SK-N-SH treated with all-trans-retinoic acid at 6 μM for 48 hours (cell line): ENCODE measurements at regions not wholly inside any gene's neighbourhood (a gene's known extent, or its start where the extent isn't known, plus 50 kb on each side); places are given as distances from the start of the nearest gene placed in this dataset.

Experiments
- ATAC-seq: fragments of 200-7000 bp; cut with Tn5 transposase; 3 replicates; pipeline ENCODE4 v1.9.1; 2020; ENCODE audit warnings: mild to moderate bottlenecking, moderate library complexity
- ARNTL ChIP-seq: fragments of 450-650 bp; formaldehyde crosslinking; IDR thresholded peaks from 2 replicates; pipeline ENCODE4 v1.5.0; 2020; ENCODE audit warnings: low read depth, mild to moderate bottlenecking, moderate library complexity, borderline replicate concordance
- CREB5 ChIP-seq: fragments of 250-450 bp; sonication (Bioruptor Pico); IDR thresholded peaks from 2 replicates; pipeline ENCODE4 v1.5.1; 2020; ENCODE audit warnings: low read depth, mild to moderate bottlenecking, moderate library complexity
- CSDC2 ChIP-seq: fragments of 250-450 bp; sonication (Bioruptor Pico); IDR thresholded peaks from 2 replicates; pipeline ENCODE4 v1.5.0; 2020; ENCODE audit warnings: mild to moderate bottlenecking, moderate library complexity
- CSRNP3 ChIP-seq: fragments of 250-450 bp; sonication (Bioruptor Pico); IDR thresholded peaks from 2 replicates; pipeline ENCODE4 v1.5.1; 2021; ENCODE audit warnings: mild to moderate bottlenecking, moderate library complexity
- ESRRG ChIP-seq: fragments of 250-450 bp; sonication (Bioruptor Pico); IDR thresholded peaks from 2 replicates; pipeline ENCODE4 v1.6.1; 2021; ENCODE audit warnings: mild to moderate bottlenecking
- GLIS3 ChIP-seq: fragments of 250-450 bp; sonication (Bioruptor Pico); IDR thresholded peaks from 2 replicates; pipeline ENCODE4 v1.5.0; 2020; ENCODE audit warnings: mild to moderate bottlenecking, moderate library complexity
- ISL1 ChIP-seq: fragments of 250-450 bp; sonication (Bioruptor Pico); IDR thresholded peaks from 2 replicates; pipeline ENCODE4 v2.1.2; 2022; ENCODE audit warnings: mild to moderate bottlenecking, moderate library complexity
- OSR1 ChIP-seq: fragments of 250-450 bp; sonication (Bioruptor Pico); IDR thresholded peaks from 2 replicates; pipeline ENCODE4 v1.8.0; 2022; ENCODE audit warnings: moderate library complexity, mild to moderate bottlenecking, inconsistent platforms
- PATZ1 ChIP-seq: fragments of 250-450 bp; sonication (Bioruptor Pico); IDR thresholded peaks from 2 replicates; pipeline ENCODE4 v1.8.0; 2020; ENCODE audit warnings: mild to moderate bottlenecking, moderate library complexity, borderline replicate concordance
- POU6F1 ChIP-seq: fragments of 250-450 bp; sonication (Bioruptor Pico); IDR thresholded peaks from 2 replicates; pipeline ENCODE4 v1.8.0; 2021; ENCODE audit warnings: low read depth, mild to moderate bottlenecking, moderate library complexity, borderline replicate concordance
- PPARA ChIP-seq: fragments of 250-450 bp; sonication (Bioruptor Pico); IDR thresholded peaks from 2 replicates; pipeline ENCODE4 v1.5.0; 2020; ENCODE audit warnings: mild to moderate bottlenecking, borderline replicate concordance
- RARB ChIP-seq: fragments of 250-450 bp; sonication (Bioruptor Pico); IDR thresholded peaks from 2 replicates; pipeline ENCODE4 v1.8.0; 2021; ENCODE audit warnings: mild to moderate bottlenecking, moderate library complexity
- TCF4 ChIP-seq: fragments of 250-450 bp; sonication (Bioruptor Pico); IDR thresholded peaks from 2 replicates; pipeline ENCODE4 v1.8.0; 2021; ENCODE audit warnings: mild to moderate bottlenecking, moderate library complexity, borderline replicate concordance
- TOX ChIP-seq: fragments of 250-450 bp; sonication (Bioruptor Pico); IDR thresholded peaks from 2 replicates; pipeline ENCODE4 v1.8.0; 2021; ENCODE audit warnings: mild to moderate bottlenecking, moderate library complexity, borderline replicate concordance
- ZC3H10 ChIP-seq: fragments of 250-450 bp; sonication (Bioruptor Pico); IDR thresholded peaks from 2 replicates; pipeline ENCODE4 v1.5.1; 2021; ENCODE audit warnings: mild to moderate bottlenecking, moderate library complexity
- ZFP3 ChIP-seq: fragments of 250-450 bp; sonication (Bioruptor Pico); IDR thresholded peaks from 2 replicates; pipeline ENCODE4 v1.5.0; 2020; ENCODE audit warnings: mild to moderate bottlenecking, moderate library complexity
- ZFP30 ChIP-seq: fragments of 450-650 bp; formaldehyde crosslinking; IDR thresholded peaks from 2 replicates; pipeline ENCODE4 v1.5.0; 2022; ENCODE audit warnings: mild to moderate bottlenecking, moderate library complexity
- ZNF565 ChIP-seq: fragments of 450-650 bp; formaldehyde crosslinking; conservative IDR thresholded peaks from 2 replicates; pipeline ENCODE4 v1.5.0; 2020; ENCODE audit warnings: low read depth, mild to moderate bottlenecking, moderate library complexity
- ZNF70 ChIP-seq: fragments of 450-650 bp; formaldehyde crosslinking; IDR thresholded peaks from 2 replicates; pipeline ENCODE4 v1.5.0; 2020; ENCODE audit warnings: mild to moderate bottlenecking, moderate library complexity

GRCh38 chr4:186920992-186921391, 197.3 kb upstream of the FAT1 start:
- no peak for ATAC-seq

GRCh38 chr4:186924723-186925122, 201.1 kb upstream of the FAT1 start:
- no peak for TF ChIP-seq ZC3H10 (CRISPR knock-in tag)
- TF ChIP-seq ZNF70 (CRISPR knock-in tag), result no peak
- TF ChIP-seq, all 23 proteins: peak for 0
- no peak for ATAC-seq

More at GRCh38 chr4:186920992-186921391, 197.3 kb upstream of the FAT1 start:
- TF ChIP-seq PATZ1 (CRISPR knock-in tag) (no peak), CSDC2 (CRISPR knock-in tag) (no peak), ESRRG (CRISPR knock-in tag) (no peak), ZFP30 (CRISPR knock-in tag) (no peak), ZNF565 (no peak), ZFP3 (no peak), ISL1 (no peak)

- no peak for ATAC-seq
- TF ChIP-seq ARNTL (CRISPR knock-in tag) (no peak), ESRRG (CRISPR knock-in tag) (no peak), RARB (no peak), TCF4 (CRISPR knock-in tag) (no peak), PATZ1 (CRISPR knock-in tag) (no peak), OSR1 (no peak), CREB5 (CRISPR knock-in tag) (no peak), PPARA (CRISPR knock-in tag) (no peak), POU6F1 (CRISPR knock-in tag) (no peak), ZFP30 (CRISPR knock-in tag) (no peak)
Observed at GRCh38 chr4:186927624-186928023, 204.0 kb upstream of the FAT1 start.

GRCh38 chr4:186930024-186930423, 206.4 kb upstream of the FAT1 start:
- TF ChIP-seq POU6F1 (CRISPR knock-in tag) (no peak), TOX (CRISPR knock-in tag) (no peak), ZC3H10 (CRISPR knock-in tag) (no peak), ISL1 (no peak), CSRNP3 (no peak), GLIS3 (no peak), PATZ1 (CRISPR knock-in tag) (no peak), ESRRG (CRISPR knock-in tag) (no peak), ZNF70 (CRISPR knock-in tag) (no peak)
- ATAC-seq, result no peak
